ENCODE measurements at regions not wholly inside any gene's neighbourhood (a gene's known extent, or its start where the extent isn't known, plus 50 kb on each side); places are given as distances from the start of the nearest gene placed in this dataset.

- no peak for DNase-seq
These were observed 119.7 kb upstream of the PJA2 start for GRCh38 chr5:109529520-109529919.

GRCh38 chr5:109524555-109524954 is 114.8 kb upstream of the PJA2 start:
- no peak for DNase-seq

GRCh38 chr5:109524026-109524425 is 114.3 kb upstream of the PJA2 start:
- no peak for DNase-seq

GRCh38 chr5:109522404-109522803 is 112.6 kb upstream of the PJA2 start:
- no peak for DNase-seq

GRCh38 chr5:109519416-109519815 is 109.6 kb upstream of the PJA2 start:
- no peak for DNase-seq

- no peak for DNase-seq
These were observed 106.6 kb upstream of the PJA2 start for GRCh38 chr5:109516390-109516789.

- DNase-seq: no peak
These were observed 102.4 kb upstream of the PJA2 start for GRCh38 chr5:109511980-109512734.

- no peak for DNase-seq
These were observed 96.8 kb upstream of the PJA2 start for GRCh38 chr5:109506556-109506955.

- no peak for DNase-seq
These were observed 86.3 kb upstream of the PJA2 start for GRCh38 chr5:109496112-109496511.

- DNase-seq: no peak
These were observed 78.1 kb upstream of the PJA2 start for GRCh38 chr5:109487753-109488420.

GRCh38 chr5:109486200-109486804 is 76.5 kb upstream of the PJA2 start:
- no peak for DNase-seq

- DNase-seq: no peak
These were observed 75.3 kb upstream of the PJA2 start for GRCh38 chr5:109485030-109485429.

GRCh38 chr5:109484597-109484996 is 74.8 kb upstream of the PJA2 start:
- no peak for DNase-seq

GRCh38 chr5:109483395-109483971 is 73.7 kb upstream of the PJA2 start:
- DNase-seq: no peak

- no peak for DNase-seq
These were observed 73.0 kb upstream of the PJA2 start for GRCh38 chr5:109482748-109483147.

GRCh38 chr5:109479260-109479860 is 69.6 kb upstream of the PJA2 start:
- DNase-seq: no peak

- DNase-seq: no peak
These were observed 69.1 kb upstream of the PJA2 start for GRCh38 chr5:109478830-109479229.

GRCh38 chr5:109476292-109476691 is 66.5 kb upstream of the PJA2 start:
- DNase-seq: no peak

GRCh38 chr5:109469896-109470662 is 60.3 kb upstream of the PJA2 start:
- DNase-seq: no peak

- peak; percentile 88 for DNase-seq
These were observed 59.1 kb upstream of the PJA2 start for GRCh38 chr5:109468737-109469420.

- no peak for DNase-seq
These were observed 58.5 kb upstream of the PJA2 start for GRCh38 chr5:109468288-109468676.

- no peak for DNase-seq
These were observed 57.3 kb upstream of the PJA2 start for GRCh38 chr5:109467058-109467457.
